A549 (cell line): ENCODE measurements at regions not wholly inside any gene's neighbourhood (a gene's known extent, or its start where the extent isn't known, plus 50 kb on each side); places are given as distances from the start of the nearest gene placed in this dataset.

Experiments used
- ATAC-seq, 2 experiments: fragments of 200-7000 bp in 1 of 2; fragments of >200 bp in 1 of 2; cut with Nextera tagmentation in 1 of 2; cut with Tn5 transposase in 1 of 2; 3 replicates each; pipeline versions ENCODE4 v1.8.0 to v1.9.1; 2018 to 2020; ENCODE audit warnings: mild to moderate bottlenecking in 1 of 2, moderate library complexity in 1 of 2
- CTCF ChIA-PET: fragments of 300-600 bp; sonication (Branson Sonifier 250); formaldehyde crosslinking; extraction: SDS; loops from one replicate; lab custom pipeline; 2021; ENCODE audit warnings: antibody characterized with exemption, inconsistent platforms; lab: Yijun Ruan, JAX
- POLR2A ChIA-PET: fragments of 350-600 bp; formaldehyde crosslinking; extraction: SDS; loops from one replicate; lab custom pipeline; 2021; ENCODE audit warnings: antibody characterized with exemption, inconsistent platforms; lab: Yijun Ruan, JAX
- DNase-seq, 2 experiments: peaks; one replicate each; pipeline versions ENCODE4 v3.0.0 to v3.0.0-alpha.2; 2011 to 2016; ENCODE audit warnings: low read depth in 1 of 2, low spot score in 1 of 2
- FAIRE-seq: peaks from 2 replicates; lab custom pipeline; 2011; peaks lifted over from hg19 to GRCh38; lab: Jason Lieb, UNC
- H3K27ac ChIP-seq, 2 experiments: fragments of >200 bp; sonication (Bioruptor Twin); formaldehyde crosslinking; 3 replicates each; pipeline ENCODE4 v1.5.1; 2016 to 2017
- H3K4me1 ChIP-seq: fragments of >200 bp; sonication (Bioruptor Twin); formaldehyde crosslinking; 3 replicates; pipeline ENCODE4 v1.6.1; 2016
- H3K4me2 ChIP-seq: fragments of >200 bp; sonication (Bioruptor Twin); formaldehyde crosslinking; 3 replicates; pipeline ENCODE4 v1.6.1; 2016
- H3K4me3 ChIP-seq: fragments of >200 bp; sonication (Bioruptor Twin); formaldehyde crosslinking; 3 replicates; pipeline ENCODE4 v1.5.1; 2016
- H3K9me3 ChIP-seq: fragments of >200 bp; sonication (Bioruptor Twin); formaldehyde crosslinking; 3 replicates; pipeline ENCODE4 v1.6.1; 2016
- CBX8 ChIP-seq: fragments of 200-600 bp; sonication (generic); IDR thresholded peaks from 2 replicates; pipeline ENCODE4 v1.6.1; 2016
- CHD4 ChIP-seq: fragments of 200-600 bp; sonication (generic); IDR thresholded peaks from 2 replicates; pipeline ENCODE4 v1.6.1; 2016; ENCODE audit warnings: antibody characterized with exemption, mild to moderate bottlenecking, borderline replicate concordance
- EHMT2 ChIP-seq: fragments of 200-600 bp; sonication (generic); IDR thresholded peaks from 2 replicates; pipeline ENCODE4 v1.6.1; 2016; ENCODE audit warnings: antibody characterized with exemption, low read depth, mild to moderate bottlenecking, moderate library complexity
- EP300 ChIP-seq, 2 experiments: fragments of >200 bp; sonication (Bioruptor Twin); formaldehyde crosslinking; IDR thresholded peaks; 2 replicates in 1 of 2; 3 replicates in 1 of 2; pipeline ENCODE4 v1.6.1; 2016 to 2017
- ESRRA ChIP-seq: fragments of 150-350 bp; IDR thresholded peaks from 2 replicates; pipeline ENCODE4 v1.6.1; 2014; ENCODE audit warnings: mild to moderate bottlenecking, low read length, borderline replicate concordance
- FOSB ChIP-seq: fragments of 250-450 bp; sonication (Bioruptor Pico); IDR thresholded peaks from 2 replicates; pipeline ENCODE4 v1.5.0; 2020; ENCODE audit warnings: mild to moderate bottlenecking, moderate library complexity
- FOXS1 ChIP-seq: fragments of 250-450 bp; sonication (Bioruptor Pico); IDR thresholded peaks from 2 replicates; pipeline ENCODE4 v1.5.0; 2020; ENCODE audit warnings: mild to moderate bottlenecking, moderate library complexity
- GATA3 ChIP-seq: IDR thresholded peaks from 2 replicates; pipeline ENCODE4 v1.6.1; 2012; ENCODE audit warnings: borderline replicate concordance
- HEYL ChIP-seq: fragments of 250-450 bp; sonication (Bioruptor Pico); IDR thresholded peaks from 2 replicates; pipeline ENCODE4 v1.8.0; 2021; ENCODE audit warnings: mild to moderate bottlenecking, moderate library complexity
- HOXA7 ChIP-seq: fragments of 250-450 bp; sonication (Bioruptor Pico); IDR thresholded peaks from 2 replicates; pipeline ENCODE4 v1.5.0; 2020; ENCODE audit warnings: mild to moderate bottlenecking, moderate library complexity
- JUNB ChIP-seq: fragments of >200 bp; sonication (Bioruptor Twin); formaldehyde crosslinking; IDR thresholded peaks from 2 replicates; pipeline ENCODE4 v1.6.1; 2016
- MAZ ChIP-seq: fragments of 150-350 bp; IDR thresholded peaks from 2 replicates; pipeline ENCODE4 v1.6.1; 2014; ENCODE audit warnings: antibody characterized with exemption, low read depth, low read length, borderline replicate concordance
- MYC ChIP-seq: IDR thresholded peaks from 2 replicates; pipeline ENCODE4 v1.6.1; 2012; ENCODE audit warnings: mild to moderate bottlenecking, inconsistent platforms, low read length, improper control_type of control experiment, borderline replicate concordance
- NFE2L2 ChIP-seq: fragments of 150-350 bp; conservative IDR thresholded peaks from 2 replicates; pipeline ENCODE4 v1.6.1; 2014; ENCODE audit warnings: low read length
- RAD21 ChIP-seq, 2 experiments: fragments of >200 bp in 1 of 2; sonication (Bioruptor Twin) in 1 of 2; formaldehyde crosslinking in 1 of 2; IDR thresholded peaks in 1 of 2; conservative IDR thresholded peaks in 1 of 2; 2 replicates in 1 of 2; 3 replicates in 1 of 2; pipeline ENCODE4 v1.6.1; 2012 to 2018; ENCODE audit warnings: inconsistent platforms in 1 of 2
- RFX5 ChIP-seq: fragments of 450-650 bp; IDR thresholded peaks from 2 replicates; pipeline ENCODE4 v1.7.1; 2014; ENCODE audit warnings: antibody characterized with exemption, mild to moderate bottlenecking, moderate library complexity
- RNF2 ChIP-seq: fragments of 200-600 bp; sonication (generic); IDR thresholded peaks from 2 replicates; pipeline ENCODE4 v1.6.1; 2016; ENCODE audit warnings: low read depth, mild to moderate bottlenecking, antibody characterized with exemption, moderate library complexity, borderline replicate concordance
- SMC3 ChIP-seq: fragments of >200 bp; sonication (Bioruptor Twin); formaldehyde crosslinking; IDR thresholded peaks from 3 replicates; pipeline ENCODE4 v1.6.1; 2018; ENCODE audit warnings: inconsistent platforms
- SREBF2 ChIP-seq: fragments of 450-650 bp; IDR thresholded peaks from 2 replicates; pipeline ENCODE4 v1.6.1; 2014; ENCODE audit warnings: mild to moderate bottlenecking, moderate library complexity
- TFCP2L1 ChIP-seq: fragments of 250-450 bp; sonication (Bioruptor Pico); IDR thresholded peaks from 2 replicates; pipeline ENCODE4 v1.5.0; 2021; ENCODE audit warnings: mild to moderate bottlenecking
- WGBS: methylation state at CpG from one replicate; pipeline ENCODE4 v1.1.6; 2017; ENCODE audit errors: missing lambda C conversion rate; 5-methylcytosine and 5-hydroxymethylcytosine counted together
- TF ChIP-seq, protein P1 (sequence below): fragments of 150-350 bp; IDR thresholded peaks from 2 replicates; pipeline ENCODE4 v1.6.1; 2014; ENCODE audit warnings: low read depth, mild to moderate bottlenecking, low read length
- TF ChIP-seq, protein P2 (sequence below): fragments of 200-600 bp; sonication (generic); IDR thresholded peaks from 2 replicates; pipeline ENCODE4 v1.6.1; 2016; ENCODE audit warnings: antibody characterized with exemption, mild to moderate bottlenecking, moderate library complexity
- TF ChIP-seq, protein P3 (sequence below): IDR thresholded peaks from 2 replicates; pipeline ENCODE4 v1.6.1; 2012; ENCODE audit warnings: low read depth, borderline replicate concordance

DNA sequence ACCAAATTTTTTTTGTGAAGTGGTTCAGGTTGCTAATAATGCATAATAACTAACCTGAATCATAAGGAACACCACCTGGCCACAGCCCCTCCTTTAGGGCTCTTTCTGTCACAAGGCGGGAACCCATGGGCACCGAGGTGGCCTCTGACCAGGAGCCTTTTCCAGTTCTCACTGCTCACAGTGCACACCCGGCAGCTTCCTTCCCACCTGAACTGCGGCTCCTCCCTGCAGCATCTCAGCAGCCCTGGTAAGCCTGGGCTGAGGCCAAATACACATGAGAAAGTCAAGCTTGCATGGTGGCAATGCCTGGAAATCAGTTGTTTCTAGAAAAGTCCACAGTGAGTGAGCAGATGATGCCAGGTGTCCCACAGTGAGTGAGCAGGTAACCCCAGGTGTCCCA lies 77.6 kb upstream of the SNTG2 start:
- H3K4me1 ChIP-seq = no peaks in the 10 kb centered on the region
- WGBS = 28% methylated on average over 4 of the region's 4 CpGs
- H3K4me2 ChIP-seq = no peak overlapping the region
- no peak for DNase-seq
- ChIA-PET POLR2A (no interaction called here), CTCF (no interaction called here)
- no peak for ATAC-seq
- no peak for FAIRE-seq
- no peaks in the 10 kb centered on the region for H3K9me3 ChIP-seq
- H3K27ac ChIP-seq = no peak overlapping the region
- H3K4me3 ChIP-seq = no peak overlapping the region
- TF ChIP-seq FOXS1 (no peak), CHD4 (no peak), JUNB (no peak), NFE2L2 (no peak), ESRRA (no peak)
- TF ChIP-seq, protein P1, sequence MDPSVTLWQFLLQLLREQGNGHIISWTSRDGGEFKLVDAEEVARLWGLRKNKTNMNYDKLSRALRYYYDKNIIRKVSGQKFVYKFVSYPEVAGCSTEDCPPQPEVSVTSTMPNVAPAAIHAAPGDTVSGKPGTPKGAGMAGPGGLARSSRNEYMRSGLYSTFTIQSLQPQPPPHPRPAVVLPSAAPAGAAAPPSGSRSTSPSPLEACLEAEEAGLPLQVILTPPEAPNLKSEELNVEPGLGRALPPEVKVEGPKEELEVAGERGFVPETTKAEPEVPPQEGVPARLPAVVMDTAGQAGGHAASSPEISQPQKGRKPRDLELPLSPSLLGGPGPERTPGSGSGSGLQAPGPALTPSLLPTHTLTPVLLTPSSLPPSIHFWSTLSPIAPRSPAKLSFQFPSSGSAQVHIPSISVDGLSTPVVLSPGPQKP = no peak

DNA sequence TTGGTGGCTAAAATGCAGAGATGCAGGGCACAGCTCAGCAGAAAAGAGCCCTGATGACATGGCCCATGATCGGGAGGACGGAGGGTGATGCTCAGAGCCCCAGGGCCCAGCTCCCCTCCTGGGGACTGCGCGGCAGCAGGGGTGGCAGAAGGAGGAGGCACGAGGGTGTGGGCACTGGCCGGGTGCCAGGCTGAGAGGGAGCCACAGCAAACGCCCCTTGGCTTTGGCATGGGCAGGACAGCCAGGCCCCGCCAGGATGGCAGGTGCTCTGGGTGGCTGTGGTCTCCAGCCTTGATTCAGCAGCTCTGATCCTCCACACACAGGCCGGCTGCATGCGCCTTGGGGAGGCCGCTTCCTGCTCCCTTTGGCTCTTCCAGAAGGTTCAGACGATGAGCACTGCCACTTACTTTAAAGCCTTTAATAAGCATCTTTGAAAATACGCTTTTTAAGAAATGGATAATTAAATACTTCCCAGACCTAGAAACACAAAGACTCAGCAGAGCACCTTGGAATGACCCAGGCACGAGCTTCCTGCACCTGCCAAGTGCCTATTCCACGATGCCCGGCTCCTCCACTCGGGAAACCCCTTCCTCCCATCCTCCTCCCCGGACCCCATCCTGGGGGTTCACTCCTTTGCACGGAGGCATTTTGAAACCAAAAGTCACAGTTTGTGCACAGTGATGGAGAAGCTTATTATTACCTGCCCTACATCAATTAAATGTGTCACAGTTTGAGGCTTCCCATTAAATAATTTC lies 78.5 kb upstream of the SNTG2 start:
- H3K9me3 ChIP-seq = no peaks in the 10 kb centered on the region
- H3K4me1 ChIP-seq = no peaks in the 10 kb centered on the region
- no peak for FAIRE-seq
- POLR2A ChIA-PET = no interaction called here
- 31% methylated on average over 19 of the region's 19 CpGs for WGBS
- no peak overlapping the region for H3K27ac ChIP-seq
- CTCF ChIA-PET = no interaction called here
- no peak overlapping the region for H3K4me3 ChIP-seq
- TF ChIP-seq HEYL (CRISPR knock-in tag) = no peak
- TF ChIP-seq SREBF2 = no peak
- no peak for TF ChIP-seq MYC
- TF ChIP-seq EP300 (IDR thresholded peaks at IDR 0.05) = no peak
- no peak for TF ChIP-seq RFX5
- no peak for TF ChIP-seq HOXA7 (CRISPR knock-in tag)
- no peak for TF ChIP-seq GATA3
- no peak for TF ChIP-seq MAZ
- TF ChIP-seq, protein P2, sequence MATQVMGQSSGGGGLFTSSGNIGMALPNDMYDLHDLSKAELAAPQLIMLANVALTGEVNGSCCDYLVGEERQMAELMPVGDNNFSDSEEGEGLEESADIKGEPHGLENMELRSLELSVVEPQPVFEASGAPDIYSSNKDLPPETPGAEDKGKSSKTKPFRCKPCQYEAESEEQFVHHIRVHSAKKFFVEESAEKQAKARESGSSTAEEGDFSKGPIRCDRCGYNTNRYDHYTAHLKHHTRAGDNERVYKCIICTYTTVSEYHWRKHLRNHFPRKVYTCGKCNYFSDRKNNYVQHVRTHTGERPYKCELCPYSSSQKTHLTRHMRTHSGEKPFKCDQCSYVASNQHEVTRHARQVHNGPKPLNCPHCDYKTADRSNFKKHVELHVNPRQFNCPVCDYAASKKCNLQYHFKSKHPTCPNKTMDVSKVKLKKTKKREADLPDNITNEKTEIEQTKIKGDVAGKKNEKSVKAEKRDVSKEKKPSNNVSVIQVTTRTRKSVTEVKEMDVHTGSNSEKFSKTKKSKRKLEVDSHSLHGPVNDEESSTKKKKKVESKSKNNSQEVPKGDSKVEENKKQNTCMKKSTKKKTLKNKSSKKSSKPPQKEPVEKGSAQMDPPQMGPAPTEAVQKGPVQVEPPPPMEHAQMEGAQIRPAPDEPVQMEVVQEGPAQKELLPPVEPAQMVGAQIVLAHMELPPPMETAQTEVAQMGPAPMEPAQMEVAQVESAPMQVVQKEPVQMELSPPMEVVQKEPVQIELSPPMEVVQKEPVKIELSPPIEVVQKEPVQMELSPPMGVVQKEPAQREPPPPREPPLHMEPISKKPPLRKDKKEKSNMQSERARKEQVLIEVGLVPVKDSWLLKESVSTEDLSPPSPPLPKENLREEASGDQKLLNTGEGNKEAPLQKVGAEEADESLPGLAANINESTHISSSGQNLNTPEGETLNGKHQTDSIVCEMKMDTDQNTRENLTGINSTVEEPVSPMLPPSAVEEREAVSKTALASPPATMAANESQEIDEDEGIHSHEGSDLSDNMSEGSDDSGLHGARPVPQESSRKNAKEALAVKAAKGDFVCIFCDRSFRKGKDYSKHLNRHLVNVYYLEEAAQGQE = no peak
- no peak for TF ChIP-seq FOSB (CRISPR knock-in tag)
- TF ChIP-seq RAD21 (conservative IDR thresholded peaks at IDR 0.05 in 1 of 2, IDR thresholded peaks at IDR 0.05 in 1 of 2) = no peak
- TF ChIP-seq CBX8 = no peak
- TF ChIP-seq EHMT2 = no peak
- TF ChIP-seq, protein P3, sequence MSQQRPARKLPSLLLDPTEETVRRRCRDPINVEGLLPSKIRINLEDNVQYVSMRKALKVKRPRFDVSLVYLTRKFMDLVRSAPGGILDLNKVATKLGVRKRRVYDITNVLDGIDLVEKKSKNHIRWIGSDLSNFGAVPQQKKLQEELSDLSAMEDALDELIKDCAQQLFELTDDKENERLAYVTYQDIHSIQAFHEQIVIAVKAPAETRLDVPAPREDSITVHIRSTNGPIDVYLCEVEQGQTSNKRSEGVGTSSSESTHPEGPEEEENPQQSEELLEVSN = no peak
- no peak for TF ChIP-seq SMC3
- no peak for TF ChIP-seq RNF2
- TF ChIP-seq, protein P1 = no peak
- TF ChIP-seq TFCP2L1 = no peak
- DNase-seq = no peak
- ATAC-seq = no peak; a peak in 1 of 6 replicates
- H3K4me2 ChIP-seq = no peak overlapping the region
